VCaP (cell line): ENCODE measurements at regions not wholly inside any gene's neighbourhood (a gene's known extent, or its start where the extent isn't known, plus 50 kb on each side); places are given as distances from the start of the nearest gene placed in this dataset.

Source experiments
- H3K27ac ChIP-seq: fragments of 450-650 bp; 2 replicates; pipeline ENCODE4 v1.5.1; 2017
- TF ChIP-seq, protein P1 (sequence below): fragments of 450-650 bp; conservative IDR thresholded peaks from 2 replicates; pipeline ENCODE4 v1.5.1; 2017; ENCODE audit warnings: mild to moderate bottlenecking, moderate library complexity

DNA sequence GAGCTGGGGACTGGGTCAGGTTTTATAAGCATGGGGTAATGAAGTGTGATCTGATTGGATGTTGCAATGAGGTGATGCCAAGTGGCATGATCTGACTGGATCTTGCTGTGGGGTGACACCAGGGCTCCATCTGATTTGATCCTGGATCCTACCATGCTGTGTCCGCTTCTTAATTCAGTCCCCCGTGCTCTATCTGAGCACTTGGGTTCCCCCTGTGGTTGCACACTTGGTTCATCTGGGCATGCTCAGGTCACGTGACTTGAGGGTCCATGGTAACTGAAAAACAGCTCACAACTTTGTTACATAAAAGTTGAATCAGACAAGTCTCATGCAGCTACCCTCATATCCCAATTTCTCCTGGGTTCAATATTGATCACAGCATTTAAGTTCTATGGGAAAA is 448.6 kb upstream of the NRP1 start:
- TF ChIP-seq, protein P1, sequence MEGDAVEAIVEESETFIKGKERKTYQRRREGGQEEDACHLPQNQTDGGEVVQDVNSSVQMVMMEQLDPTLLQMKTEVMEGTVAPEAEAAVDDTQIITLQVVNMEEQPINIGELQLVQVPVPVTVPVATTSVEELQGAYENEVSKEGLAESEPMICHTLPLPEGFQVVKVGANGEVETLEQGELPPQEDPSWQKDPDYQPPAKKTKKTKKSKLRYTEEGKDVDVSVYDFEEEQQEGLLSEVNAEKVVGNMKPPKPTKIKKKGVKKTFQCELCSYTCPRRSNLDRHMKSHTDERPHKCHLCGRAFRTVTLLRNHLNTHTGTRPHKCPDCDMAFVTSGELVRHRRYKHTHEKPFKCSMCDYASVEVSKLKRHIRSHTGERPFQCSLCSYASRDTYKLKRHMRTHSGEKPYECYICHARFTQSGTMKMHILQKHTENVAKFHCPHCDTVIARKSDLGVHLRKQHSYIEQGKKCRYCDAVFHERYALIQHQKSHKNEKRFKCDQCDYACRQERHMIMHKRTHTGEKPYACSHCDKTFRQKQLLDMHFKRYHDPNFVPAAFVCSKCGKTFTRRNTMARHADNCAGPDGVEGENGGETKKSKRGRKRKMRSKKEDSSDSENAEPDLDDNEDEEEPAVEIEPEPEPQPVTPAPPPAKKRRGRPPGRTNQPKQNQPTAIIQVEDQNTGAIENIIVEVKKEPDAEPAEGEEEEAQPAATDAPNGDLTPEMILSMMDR = no peak
- no peak overlapping the region for H3K27ac ChIP-seq

DNA sequence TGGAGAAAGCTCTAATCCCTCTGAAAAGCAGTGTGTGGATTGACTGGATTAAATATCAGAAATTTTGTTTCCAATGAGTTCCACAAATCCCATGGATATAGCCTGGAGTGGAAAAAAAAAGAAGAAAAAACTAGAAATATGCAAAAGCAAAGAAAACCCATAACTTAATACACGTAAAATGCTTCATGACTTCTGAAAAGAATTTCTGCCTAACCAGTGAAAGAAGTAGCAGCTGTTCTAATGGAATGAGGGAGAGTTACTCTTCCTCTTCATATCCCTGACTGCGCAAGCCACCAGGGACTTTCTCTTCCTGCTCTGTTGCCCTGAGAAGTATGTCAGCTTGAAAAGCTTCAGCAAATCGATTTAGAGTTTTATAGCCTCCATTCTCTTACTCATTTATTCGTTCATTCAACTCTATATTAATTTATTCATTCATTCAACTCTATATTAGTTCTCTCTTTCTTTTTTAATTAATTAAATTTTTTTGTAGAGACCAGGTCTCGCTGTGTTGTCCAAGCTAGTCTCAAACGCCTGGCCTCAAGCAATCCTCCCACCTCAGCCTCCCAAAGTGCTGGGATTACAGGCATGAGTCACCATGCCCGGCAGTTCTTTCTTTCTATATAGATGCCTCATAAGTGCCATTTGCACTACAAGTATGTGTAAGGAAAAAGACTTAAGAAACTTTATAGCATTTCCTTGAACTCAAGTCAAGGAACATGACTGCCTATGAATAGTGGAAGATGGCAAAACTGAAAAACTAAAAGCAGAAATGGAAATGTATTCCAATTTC is 447.3 kb upstream of the NRP1 start:
- no peak overlapping the region for H3K27ac ChIP-seq
- TF ChIP-seq, protein P1 = no peak

DNA sequence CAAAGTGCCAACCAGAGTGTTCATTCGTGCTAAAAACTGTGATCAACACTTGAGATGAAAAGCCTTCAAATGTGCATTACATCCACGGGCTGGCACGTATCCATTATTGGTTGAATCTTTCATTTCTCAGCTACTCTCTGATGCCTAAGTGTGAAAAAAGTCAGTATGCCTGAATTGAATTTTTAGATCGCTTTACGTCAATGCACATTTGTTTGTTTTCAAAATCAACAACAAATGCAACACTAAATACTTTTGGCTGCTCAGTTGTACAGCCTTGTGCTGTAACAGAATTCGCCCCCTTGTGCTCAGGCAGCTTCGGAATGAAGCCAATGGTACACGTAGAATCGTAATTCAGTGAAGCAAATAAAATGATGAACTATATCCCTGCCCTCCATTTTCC is 446.5 kb upstream of the NRP1 start:
- TF ChIP-seq, protein P1 = no peak
- no peak overlapping the region for H3K27ac ChIP-seq

DNA sequence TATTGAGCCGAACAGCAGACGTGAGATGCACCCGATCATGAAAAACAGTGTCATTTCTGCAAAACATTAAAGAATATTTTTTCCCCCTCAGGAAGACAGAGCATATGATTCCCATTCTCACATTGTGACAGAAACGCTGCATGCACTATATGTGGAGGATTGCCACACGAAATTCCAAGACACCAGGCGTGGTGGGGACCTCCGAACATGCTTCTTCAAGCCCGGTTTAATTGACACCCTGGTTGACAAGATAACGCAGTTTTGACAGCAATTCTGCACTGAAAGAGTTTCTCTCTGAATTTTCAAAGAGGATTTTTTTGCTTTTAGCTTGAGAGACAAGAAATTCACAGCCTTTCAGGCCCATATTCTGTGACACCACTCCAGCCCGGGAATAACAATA is 442.8 kb upstream of the NRP1 start:
- no peak overlapping the region for H3K27ac ChIP-seq
- TF ChIP-seq, protein P1 = no peak

DNA sequence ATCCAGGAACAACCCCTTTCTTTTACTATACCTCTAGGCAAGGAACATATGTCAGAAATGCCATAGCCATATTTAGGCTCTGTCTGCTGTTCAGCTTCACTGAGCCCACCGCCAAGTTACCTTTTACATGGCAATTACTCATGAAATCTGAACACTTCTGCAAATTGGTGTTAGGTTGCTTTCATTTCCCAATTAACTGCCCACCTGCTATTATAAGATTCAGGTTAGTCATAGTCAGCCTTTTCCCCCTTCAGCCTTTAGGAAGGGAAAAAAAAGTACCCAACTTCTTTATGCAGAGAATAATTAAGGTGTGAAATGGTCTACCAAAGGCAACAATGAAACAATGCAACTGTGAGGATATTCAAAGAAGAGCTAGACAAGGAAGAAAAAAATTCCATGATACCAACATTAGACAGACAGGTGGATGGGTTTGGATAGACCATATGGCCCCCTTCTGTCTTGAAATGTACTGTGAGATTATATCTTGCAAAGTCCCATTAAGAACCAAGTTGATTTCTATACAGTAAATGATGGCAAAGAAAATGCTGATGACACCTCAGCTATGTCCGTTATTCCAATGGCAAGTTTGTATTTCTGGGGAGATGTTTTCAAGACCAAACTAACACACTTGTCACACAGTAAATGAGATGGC is 442.1 kb upstream of the NRP1 start:
- TF ChIP-seq, protein P1 = no peak
- H3K27ac ChIP-seq = no peak overlapping the region

DNA sequence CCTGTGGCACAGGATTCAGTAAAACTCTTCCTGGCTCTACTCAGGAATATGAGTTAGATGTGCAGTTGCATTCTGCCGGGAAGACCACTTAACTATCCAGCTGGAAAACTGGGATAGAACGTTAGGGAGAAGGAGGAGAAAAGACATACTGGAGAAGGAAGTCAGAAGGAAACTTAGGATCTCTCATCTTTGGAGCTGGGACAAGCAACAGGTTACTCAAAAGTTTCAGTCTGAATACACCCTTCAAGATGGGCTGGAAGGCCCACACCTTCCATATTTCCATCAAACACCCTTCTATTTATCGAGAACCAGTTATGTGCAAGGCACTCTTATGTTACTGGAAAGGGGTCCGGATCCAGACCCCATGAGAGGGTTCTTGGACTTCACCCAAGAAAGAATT is 440.4 kb upstream of the NRP1 start:
- TF ChIP-seq, protein P1 = no peak
- H3K27ac ChIP-seq = no peak overlapping the region

DNA sequence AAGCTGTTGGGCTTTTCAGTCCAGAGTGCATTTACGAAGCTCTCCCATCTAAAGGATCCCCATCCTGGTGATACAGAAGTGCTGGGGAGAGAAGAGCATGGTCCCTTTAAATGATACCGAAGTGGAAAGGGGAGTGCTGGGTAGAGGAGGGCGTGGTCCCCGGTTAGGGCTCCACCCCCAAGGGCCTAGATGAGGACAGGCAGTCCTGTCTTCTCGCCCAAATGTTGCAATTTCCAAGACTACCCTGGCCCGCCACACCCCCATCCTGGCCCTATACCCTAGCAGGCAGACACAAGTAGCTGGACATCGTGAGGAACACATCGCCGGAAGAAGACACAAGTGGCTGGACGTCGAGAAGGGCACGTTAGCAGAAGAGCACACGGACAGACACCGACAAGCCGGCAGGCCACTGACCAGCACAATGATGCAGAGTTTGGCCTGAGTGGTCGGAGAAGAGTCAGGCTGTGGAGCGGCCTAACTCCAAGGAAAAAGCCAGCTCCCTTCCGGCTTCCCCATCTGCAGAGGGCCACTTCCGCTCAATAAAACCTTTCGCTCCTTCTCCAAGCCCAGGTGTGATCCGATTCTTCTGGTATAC is 439.5 kb upstream of the NRP1 start:
- H3K27ac ChIP-seq = no peak overlapping the region
- TF ChIP-seq, protein P1 = no peak
